PC-9 (cell line): ENCODE measurements at regions not wholly inside any gene's neighbourhood (a gene's known extent, or its start where the extent isn't known, plus 50 kb on each side); places are given as distances from the start of the nearest gene placed in this dataset.

Experiments
- BruUV-seq: library from RNA; stranded (reverse); fragments of 400-500 nt; replicated peaks from 2 replicates; lab custom pipeline; 2021; lab: Mats Ljungman, UMichigan
- CTCF ChIA-PET: fragments of 300-600 bp; sonication (Branson Sonifier 250); formaldehyde crosslinking; loops from one replicate; lab custom pipeline; 2022; ENCODE audit warnings: antibody characterized with exemption; lab: Charles Lee
- POLR2A ChIA-PET: fragments of 300-600 bp; sonication (Branson Sonifier 250); formaldehyde crosslinking; loops from one replicate; lab custom pipeline; 2022; ENCODE audit warnings: antibody characterized with exemption; ENCODE audit not compliant: unreplicated experiment; lab: Charles Lee
- DNase-seq, 2 experiments: peaks; one replicate each; pipeline versions ENCODE4 v3.0.0 to v3.0.0-alpha.2; 2015 to 2022; ENCODE audit warnings: mixed read lengths in 1 of 2
- H2AFZ ChIP-seq: fragments of 200-600 bp; sonication (generic); 2 replicates; pipeline ENCODE4 v1.8.1; 2017; ENCODE audit warnings: antibody characterized with exemption
- H3F3A ChIP-seq: fragments of 200-600 bp; sonication (generic); 2 replicates; pipeline ENCODE4 v1.8.1; 2017; ENCODE audit warnings: antibody characterized with exemption, mild to moderate bottlenecking, low read depth; ENCODE audit not compliant: insufficient read depth
- H3K27ac ChIP-seq: fragments of 200-600 bp; sonication (generic); 2 replicates; pipeline ENCODE4 v1.6.1; 2016; ENCODE audit warnings: mixed run types
- H3K27me3 ChIP-seq: fragments of 200-600 bp; sonication (generic); 2 replicates; pipeline ENCODE4 v1.6.1; 2016; ENCODE audit warnings: low read depth, mixed run types; ENCODE audit not compliant: insufficient read depth
- H3K36me3 ChIP-seq: fragments of 200-600 bp; sonication (generic); 2 replicates; pipeline ENCODE4 v1.6.1; 2016; ENCODE audit warnings: low read depth, mixed run types
- H3K4me1 ChIP-seq: fragments of 200-600 bp; sonication (generic); replicated peaks from 2 replicates; pipeline ENCODE4 v1.6.1; 2016; ENCODE audit warnings: mixed run types; ENCODE audit not compliant: insufficient read depth
- H3K4me2 ChIP-seq: fragments of 200-600 bp; sonication (generic); 2 replicates; pipeline ENCODE4 v1.6.1; 2017; ENCODE audit warnings: mixed run types
- H3K4me3 ChIP-seq: fragments of 200-600 bp; sonication (generic); 2 replicates; pipeline ENCODE4 v1.6.1; 2016; ENCODE audit warnings: mixed run types
- H3K79me2 ChIP-seq: fragments of 200-600 bp; sonication (generic); 2 replicates; pipeline ENCODE4 v1.6.1; 2017; ENCODE audit warnings: low read depth, mixed run types
- H3K9me2 ChIP-seq: fragments of 200-600 bp; sonication (generic); 2 replicates; pipeline ENCODE4 v1.8.1; 2017; ENCODE audit warnings: mild to moderate bottlenecking; ENCODE audit not compliant: insufficient read depth
- H3K9me3 ChIP-seq: fragments of 200-600 bp; sonication (generic); 2 replicates; pipeline ENCODE4 v1.8.1; 2016; ENCODE audit warnings: low read depth; ENCODE audit not compliant: insufficient read depth
- H4K20me1 ChIP-seq: fragments of 200-600 bp; sonication (generic); 2 replicates; pipeline ENCODE4 v1.8.1; 2017; ENCODE audit not compliant: insufficient read depth
- EZH2 ChIP-seq: fragments of 200-600 bp; sonication (generic); IDR thresholded peaks from 2 replicates; pipeline ENCODE4 v1.8.0; 2017; ENCODE audit warnings: antibody characterized with exemption, low read depth
- intact Hi-C: fragments of 100-400 bp; cut with micrococcal nuclease; formaldehyde crosslinking; loops from one replicate; pipeline ENCODE4 v1.10.0; 2022; ENCODE audit not compliant: unreplicated experiment
- TF ChIP-seq, protein P1 (sequence below): fragments of 200-600 bp; sonication (generic); conservative IDR thresholded peaks from 2 replicates; pipeline ENCODE4 v1.6.1; 2017; ENCODE audit warnings: mixed run types, antibody characterized with exemption, mild to moderate bottlenecking, moderate library complexity

DNA sequence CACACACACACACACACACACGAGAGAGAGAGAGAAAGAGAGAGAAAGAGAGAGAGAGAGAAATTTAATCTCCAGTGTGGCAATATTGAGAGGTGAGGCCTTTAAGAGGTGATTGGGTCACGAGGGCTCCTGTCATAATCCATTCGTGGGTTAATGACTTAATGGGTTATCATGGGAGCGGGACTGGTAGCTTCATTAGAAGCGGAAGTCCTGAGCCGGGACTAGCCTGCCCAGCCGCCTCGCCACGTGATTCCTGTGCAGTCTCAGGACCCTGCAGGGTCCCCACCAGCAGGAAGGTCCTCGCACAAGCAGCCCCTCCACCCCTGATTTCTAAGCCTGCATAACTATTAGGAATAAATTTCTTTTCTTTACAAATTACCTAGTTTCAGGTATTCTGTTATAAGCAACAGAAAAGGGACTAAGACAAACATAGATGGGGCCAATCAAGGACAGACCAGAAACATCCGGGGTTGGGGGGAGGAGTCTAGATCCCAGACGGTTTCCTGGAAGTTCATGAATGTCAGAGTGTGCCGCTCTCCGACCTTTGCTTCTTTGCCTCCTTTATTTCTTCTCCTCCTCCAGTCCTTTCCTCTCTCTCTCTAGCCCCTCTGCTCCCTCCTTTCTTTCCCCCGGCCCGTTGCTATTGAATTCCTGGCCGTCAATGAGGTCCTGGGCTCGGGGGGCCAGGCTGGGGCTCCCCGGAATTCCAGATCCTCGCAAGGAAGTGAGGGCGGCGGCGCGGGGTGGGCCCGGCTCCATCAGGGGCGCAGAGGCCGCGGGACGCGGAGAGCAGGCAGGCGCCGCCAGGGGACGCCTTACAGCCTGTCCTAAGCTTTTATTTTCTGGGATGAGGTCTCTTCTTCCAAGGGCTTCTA lies 146.8 kb downstream of the CYP26A1 start:
- no peak overlapping the region for H3K4me3 ChIP-seq
- intact Hi-C loops = no loop called here

GRCh38 chr10:93221171-93221496 lies 147.4 kb downstream of the CYP26A1 start:
- H3K27me3 ChIP-seq = no peaks in the 10 kb centered on the region
- no peaks in the 10 kb centered on the region for H4K20me1 ChIP-seq
- no peaks in the 10 kb centered on the region; the same call in 1 of the 2 replicates for H3K9me2 ChIP-seq
- H3K9me3 ChIP-seq = no peaks in the 10 kb centered on the region
- H3F3A ChIP-seq = no peaks in the 10 kb centered on the region
- POLR2A ChIA-PET = no interaction called here
- BruUV-seq = no TSS peak
- DNase-seq = no peak
- no peak overlapping the region for H3K27ac ChIP-seq
- no peak overlapping the region for H3K4me2 ChIP-seq
- no peaks in the 10 kb centered on the region for H3K79me2 ChIP-seq
- CTCF ChIA-PET = no interaction called here
- H3K36me3 ChIP-seq = no peaks in the 10 kb centered on the region
- TF ChIP-seq, protein P1, sequence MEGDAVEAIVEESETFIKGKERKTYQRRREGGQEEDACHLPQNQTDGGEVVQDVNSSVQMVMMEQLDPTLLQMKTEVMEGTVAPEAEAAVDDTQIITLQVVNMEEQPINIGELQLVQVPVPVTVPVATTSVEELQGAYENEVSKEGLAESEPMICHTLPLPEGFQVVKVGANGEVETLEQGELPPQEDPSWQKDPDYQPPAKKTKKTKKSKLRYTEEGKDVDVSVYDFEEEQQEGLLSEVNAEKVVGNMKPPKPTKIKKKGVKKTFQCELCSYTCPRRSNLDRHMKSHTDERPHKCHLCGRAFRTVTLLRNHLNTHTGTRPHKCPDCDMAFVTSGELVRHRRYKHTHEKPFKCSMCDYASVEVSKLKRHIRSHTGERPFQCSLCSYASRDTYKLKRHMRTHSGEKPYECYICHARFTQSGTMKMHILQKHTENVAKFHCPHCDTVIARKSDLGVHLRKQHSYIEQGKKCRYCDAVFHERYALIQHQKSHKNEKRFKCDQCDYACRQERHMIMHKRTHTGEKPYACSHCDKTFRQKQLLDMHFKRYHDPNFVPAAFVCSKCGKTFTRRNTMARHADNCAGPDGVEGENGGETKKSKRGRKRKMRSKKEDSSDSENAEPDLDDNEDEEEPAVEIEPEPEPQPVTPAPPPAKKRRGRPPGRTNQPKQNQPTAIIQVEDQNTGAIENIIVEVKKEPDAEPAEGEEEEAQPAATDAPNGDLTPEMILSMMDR = no peak
- no peak for TF ChIP-seq EZH2
- H3K4me1 ChIP-seq = no peaks in the 10 kb centered on the region
- intact Hi-C loops = no loop called here
- H3K4me3 ChIP-seq = no peak overlapping the region
- H2AFZ ChIP-seq = no peak overlapping the region

More for the DNA sequence above, 146.8 kb downstream of the CYP26A1 start:
- Histone ChIP-seq H3K4me1 (no peaks in the 10 kb centered on the region), H3K79me2 (no peaks in the 10 kb centered on the region), H3F3A (no peaks in the 10 kb centered on the region), H3K4me2 (no peak overlapping the region), H3K9me3 (no peaks in the 10 kb centered on the region), H3K9me2 (no peaks in the 10 kb centered on the region; the same call in 1 of the 2 replicates), H2AFZ (no peak overlapping the region), H3K36me3 (no peaks in the 10 kb centered on the region), H3K27ac (no peak overlapping the region), H3K27me3 (no peaks in the 10 kb centered on the region), H4K20me1 (no peaks in the 10 kb centered on the region)
- ChIA-PET CTCF (no interaction called here), POLR2A (no interaction called here)
- no peak for DNase-seq
- no peak for TF ChIP-seq EZH2
- TF ChIP-seq, protein P1 = no peak
- BruUV-seq = no TSS peak

GRCh38 chr10:93221521-93221920 lies 147.8 kb downstream of the CYP26A1 start:
- H2AFZ ChIP-seq = no peak overlapping the region
- H3F3A ChIP-seq = no peaks in the 10 kb centered on the region
- no peaks in the 10 kb centered on the region for H4K20me1 ChIP-seq
- H3K4me3 ChIP-seq = no peak overlapping the region
- no peak overlapping the region for H3K4me2 ChIP-seq
- intact Hi-C loops = no loop called here
- no TSS peak for BruUV-seq
- ChIA-PET POLR2A (no interaction called here), CTCF (no interaction called here)
- no peaks in the 10 kb centered on the region for H3K79me2 ChIP-seq
- H3K27me3 ChIP-seq = no peaks in the 10 kb centered on the region
- no peaks in the 10 kb centered on the region; the same call in 1 of the 2 replicates for H3K9me2 ChIP-seq
- TF ChIP-seq, protein P1 = no peak
- H3K9me3 ChIP-seq = no peaks in the 10 kb centered on the region
- no peaks in the 10 kb centered on the region for H3K36me3 ChIP-seq
- no peak for DNase-seq
- no peak overlapping the region for H3K27ac ChIP-seq
- no peaks in the 10 kb centered on the region for H3K4me1 ChIP-seq
